Panc1 (cell line): ENCODE measurements at regions not wholly inside any gene's neighbourhood (a gene's known extent, or its start where the extent isn't known, plus 50 kb on each side); places are given as distances from the start of the nearest gene placed in this dataset.

Source experiments
- CTCF ChIP-seq: fragments of 450-650 bp; IDR thresholded peaks from 2 replicates; pipeline ENCODE4 v1.5.1; 2017; ENCODE audit warnings: mild to moderate bottlenecking
- POLR2AphosphoS5 ChIP-seq: IDR thresholded peaks from 2 replicates; pipeline ENCODE4 v1.6.1; 2012; ENCODE audit warnings: mild to moderate bottlenecking, low read depth, low read length, moderate library complexity
- REST ChIP-seq, 2 experiments: IDR thresholded peaks; 2 replicates each; pipeline ENCODE4 v1.6.1; 2011 to 2012; ENCODE audit warnings: low read depth in 2 of 2, control low read depth in 1 of 2, low read length in 1 of 2, mild to moderate bottlenecking in 1 of 2, moderate library complexity in 1 of 2; ENCODE audit not compliant: insufficient read depth in 1 of 2
- SIN3A ChIP-seq: IDR thresholded peaks from 2 replicates; pipeline ENCODE4 v1.6.1; 2012; ENCODE audit warnings: low read depth, mild to moderate bottlenecking, low read length, moderate library complexity, borderline replicate concordance; ENCODE audit not compliant: insufficient read depth
- TCF7L2 ChIP-seq: IDR thresholded peaks from 2 replicates; pipeline ENCODE4 v1.6.1; 2011; ENCODE audit warnings: mild to moderate bottlenecking, low read depth, low read length, inconsistent platforms

- TF ChIP-seq CTCF (no peak), TCF7L2 (no peak), REST (IDR thresholded peaks at IDR 0.05; ENCODE audit: insufficient read depth in 1 of 2, low read depth in 2 of 2, low read length in 1 of 2) (no peak), POLR2AphosphoS5 (no peak), SIN3A (no peak)
Measured at GRCh38 chr3:144744473-144744872, 772.9 kb downstream of the DIPK2A start.
